ENCODE measurements at regions not wholly inside any gene's neighbourhood (a gene's known extent, or its start where the extent isn't known, plus 50 kb on each side); places are given as distances from the start of the nearest gene placed in this dataset.
A peak's percentile ranks its signal among the peaks of the same experiment; 100 is the strongest.

DNA sequence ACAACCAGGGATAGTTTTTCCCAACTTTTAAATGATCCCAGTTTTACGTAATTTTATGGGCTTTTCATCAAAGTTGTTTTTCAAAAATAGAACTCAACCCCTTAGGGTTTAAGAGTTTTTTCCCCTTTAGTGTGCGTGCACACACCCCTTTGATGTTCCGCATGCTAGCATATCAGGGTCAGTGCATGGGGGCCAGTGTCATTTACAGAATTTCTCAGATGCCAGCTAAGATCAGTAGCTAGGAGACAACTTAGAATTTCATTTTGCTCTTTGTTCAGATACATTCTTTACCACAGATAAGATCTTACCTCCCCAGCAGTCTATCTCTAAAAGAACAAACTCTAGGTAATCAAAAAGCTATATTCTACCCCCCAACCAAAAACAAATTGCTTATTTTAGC, 238.5 kb upstream of the SASH1 start:
- no peak for DNase-seq (ENCODE audit: low spot score)

DNA sequence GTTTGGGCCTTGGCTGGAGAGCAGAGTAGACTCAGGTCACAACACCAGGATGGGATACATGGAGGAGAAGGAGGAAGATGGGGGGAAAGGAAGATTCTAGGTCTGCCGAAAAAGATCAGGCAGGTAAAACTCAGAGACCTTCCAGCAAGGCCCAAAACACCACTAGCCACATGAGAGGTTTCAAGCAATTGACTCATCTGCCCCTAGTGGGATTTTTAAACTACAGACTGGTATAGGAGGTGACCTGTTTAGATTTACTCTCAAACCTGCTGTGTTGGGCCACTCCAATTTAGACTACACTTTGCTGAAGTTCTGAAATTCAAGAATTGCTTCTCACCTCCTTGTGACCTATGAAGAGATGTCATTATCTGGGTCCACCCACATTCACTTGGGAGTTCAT, 236.9 kb upstream of the SASH1 start:
- no peak for DNase-seq (ENCODE audit: low spot score)

DNA sequence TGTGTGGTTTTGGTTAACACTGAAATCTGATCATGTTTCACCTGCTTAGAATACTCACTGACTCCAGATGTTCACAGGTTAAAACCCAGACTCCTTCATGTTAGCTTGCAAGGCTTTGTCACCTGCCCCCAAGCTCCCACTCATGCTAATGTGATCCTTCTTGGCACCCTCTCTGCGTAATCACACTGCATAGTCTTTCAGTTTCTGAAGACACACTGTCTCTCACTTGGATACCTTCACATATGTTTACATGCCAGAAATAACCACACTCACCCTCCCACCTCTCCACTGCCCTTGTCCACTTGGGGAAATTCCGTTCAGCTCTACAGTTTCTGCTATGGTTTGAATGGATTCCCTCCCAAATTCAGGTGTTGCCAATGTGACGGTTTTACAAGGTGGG, 234.7 kb upstream of the SASH1 start:
- no peak for DNase-seq (ENCODE audit: low spot score)

DNA sequence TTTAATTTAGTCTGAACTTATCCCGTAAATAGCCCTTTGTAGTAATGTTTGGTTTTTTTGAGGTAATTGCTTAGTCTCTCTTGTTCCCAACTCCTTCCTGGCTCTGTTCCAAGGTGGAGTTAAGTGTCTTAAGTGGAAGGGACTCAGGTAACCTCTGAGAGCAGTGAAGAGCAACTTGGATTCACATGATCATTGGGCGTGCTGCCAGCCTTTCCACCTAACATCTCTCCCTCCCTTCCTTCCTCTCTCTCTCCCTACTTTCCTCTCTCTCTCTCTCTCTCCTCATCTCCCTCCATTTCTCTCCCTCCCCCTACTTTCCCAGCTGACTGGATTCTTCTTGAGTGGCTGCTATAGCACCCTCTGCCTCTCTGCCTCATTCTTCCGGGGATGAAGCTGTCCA, 232.9 kb upstream of the SASH1 start:
- no peak for DNase-seq (ENCODE audit: low spot score)

DNA sequence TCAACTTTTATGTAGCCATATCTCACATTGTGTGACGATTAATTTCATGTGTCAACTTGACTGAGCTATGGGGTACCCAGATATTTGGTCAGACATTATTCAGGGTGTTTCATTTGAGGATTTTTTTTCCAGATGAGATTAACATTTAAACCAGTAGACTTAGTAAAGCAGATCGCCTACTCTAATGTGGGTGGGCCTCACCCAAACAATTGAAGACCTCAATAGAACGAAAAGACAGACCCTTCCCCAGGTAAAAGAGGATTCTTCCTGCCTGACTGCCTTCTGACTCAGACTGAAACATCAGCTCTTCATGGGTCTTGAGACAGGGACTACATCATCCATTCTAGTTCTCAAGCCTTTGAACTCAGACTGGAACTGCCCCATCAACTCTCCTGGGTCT, 231.7 kb upstream of the SASH1 start:
- DNase-seq (ENCODE audit: low spot score) = no peak

DNA sequence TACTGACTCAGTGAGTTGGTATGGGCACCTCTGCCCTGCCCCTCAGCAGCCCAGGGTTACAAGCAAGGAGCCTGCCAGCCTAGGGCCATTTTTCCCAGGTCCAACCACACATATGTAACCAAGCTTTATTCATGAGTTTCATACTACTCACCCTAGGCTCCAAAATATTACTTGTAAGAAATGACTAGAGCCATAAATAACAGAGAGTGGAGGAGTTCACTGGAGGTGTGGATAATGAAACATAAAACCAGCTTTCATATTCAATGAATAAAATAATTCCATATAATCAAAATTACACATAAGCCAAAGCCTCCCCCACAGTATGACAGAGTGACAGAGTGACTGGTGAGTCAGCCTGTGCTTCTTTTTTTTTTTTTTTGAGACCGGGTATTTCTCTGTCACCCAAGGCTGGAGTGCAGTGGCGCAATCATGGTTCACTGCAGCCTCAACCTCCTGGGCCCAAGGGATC, 229.8 kb upstream of the SASH1 start:
- no peak for DNase-seq (ENCODE audit: low spot score)

DNA sequence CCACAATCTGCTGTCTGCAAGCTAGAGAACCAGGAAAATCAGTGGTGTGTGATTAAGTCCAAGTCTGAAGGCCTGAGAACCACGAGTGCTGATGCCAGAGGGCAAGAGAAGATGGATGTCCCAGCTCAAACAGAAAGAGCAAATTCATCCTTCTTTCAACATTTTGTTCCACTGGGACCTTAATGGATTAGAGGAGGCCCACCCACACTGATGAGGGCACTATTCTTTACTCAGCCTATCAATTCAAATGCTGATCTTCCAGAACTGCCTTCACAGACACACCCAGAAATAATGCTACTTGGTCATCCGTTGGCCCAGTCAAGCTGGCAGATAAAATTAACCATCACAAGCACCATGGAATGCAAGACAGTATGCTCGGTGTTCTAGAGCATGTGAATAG, 226.6 kb upstream of the SASH1 start:
- DNase-seq (ENCODE audit: low spot score) = no peak

DNA sequence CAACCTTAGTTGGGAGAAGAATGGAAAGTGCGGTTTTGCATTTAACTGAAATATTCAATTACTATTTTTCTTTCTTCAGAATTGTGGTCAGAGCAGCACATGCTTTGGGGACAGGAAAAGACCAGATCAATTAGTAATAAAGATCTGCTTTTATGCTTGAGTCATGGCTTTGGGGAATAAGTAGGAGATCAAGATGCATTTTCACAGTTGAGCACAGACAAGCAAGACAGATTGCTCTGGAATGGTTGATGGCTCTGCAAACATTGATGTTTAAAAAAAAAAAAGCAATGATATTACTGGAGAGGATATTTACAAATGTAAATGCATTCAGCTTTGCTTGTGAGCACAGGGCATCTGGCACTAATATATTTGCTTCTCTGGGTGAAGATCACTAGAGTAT, 224.4 kb upstream of the SASH1 start:
- DNase-seq (ENCODE audit: low spot score) = no peak

DNA sequence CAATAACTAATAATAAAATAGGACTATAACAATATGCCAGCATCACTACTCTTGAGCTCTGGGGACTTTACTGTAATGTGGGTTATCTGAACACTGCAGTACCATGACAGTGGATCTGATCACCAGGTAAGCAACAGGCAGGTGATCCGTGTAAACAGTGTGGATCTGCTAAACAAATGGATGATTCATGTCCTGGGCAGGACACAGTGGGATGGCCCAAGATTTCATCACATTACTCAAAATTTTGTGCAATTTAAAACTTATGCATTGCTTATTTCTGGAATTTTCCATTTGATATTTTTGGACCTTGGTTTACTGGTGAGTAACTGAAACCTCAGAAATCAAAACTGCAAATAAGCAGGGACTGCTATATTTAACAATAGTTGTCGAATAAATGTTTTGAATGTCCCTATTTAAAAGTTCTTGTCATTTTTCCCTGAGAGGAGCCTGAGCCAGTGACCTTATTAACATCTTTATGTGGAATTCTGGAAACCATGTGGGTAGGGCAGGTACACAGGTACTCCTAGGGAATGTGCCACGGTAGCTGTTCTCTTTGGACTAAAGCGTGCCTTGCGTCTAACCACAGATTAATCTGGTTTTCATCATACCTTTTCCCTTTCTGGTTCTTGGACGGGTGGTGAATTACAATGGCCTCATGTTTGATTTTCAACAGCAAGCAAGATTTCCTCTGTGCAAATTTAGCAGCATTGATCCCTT, 214.5 kb upstream of the SASH1 start:
- no peak for DNase-seq (ENCODE audit: low spot score)

DNA sequence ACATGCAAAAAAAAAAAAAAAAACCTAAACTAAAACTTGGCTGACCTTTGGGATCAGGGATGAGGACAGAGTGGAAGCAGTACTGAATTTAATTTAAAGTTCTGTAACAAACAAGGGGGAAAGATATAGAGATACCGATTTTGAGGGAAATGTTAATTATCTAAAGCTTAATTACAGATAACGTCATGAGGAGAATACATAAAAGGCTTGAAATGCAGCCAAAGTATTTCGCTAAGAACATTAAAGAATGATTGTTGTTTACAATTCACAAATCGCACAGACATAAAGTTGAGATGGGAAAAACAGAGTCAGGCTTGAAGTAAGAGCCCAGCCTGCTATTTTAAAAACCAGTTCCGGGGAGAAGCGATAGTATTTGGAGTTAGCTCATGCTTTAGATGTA, 208.0 kb upstream of the SASH1 start:
- no peak for DNase-seq (ENCODE audit: low spot score)

DNA sequence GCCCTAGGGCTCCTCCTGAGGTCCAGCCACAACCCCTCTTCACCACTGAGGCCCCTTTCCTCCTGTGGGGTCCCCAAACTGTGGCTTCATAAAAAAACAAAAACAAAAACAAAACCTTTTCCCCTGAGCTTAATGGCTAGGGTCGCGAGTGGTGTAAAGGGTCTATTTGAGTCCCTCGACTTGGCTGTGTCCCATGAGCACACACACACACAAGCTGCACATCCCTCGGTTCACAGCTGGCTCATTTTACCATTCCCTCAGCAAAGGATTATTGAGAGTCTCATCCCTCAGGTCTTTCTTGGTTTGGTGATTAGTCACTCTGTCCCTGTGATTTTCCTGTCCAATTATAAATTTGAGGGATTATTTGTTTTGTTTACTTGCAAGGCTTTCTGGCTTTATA, 206.1 kb upstream of the SASH1 start:
- DNase-seq (ENCODE audit: low spot score) = no peak

DNA sequence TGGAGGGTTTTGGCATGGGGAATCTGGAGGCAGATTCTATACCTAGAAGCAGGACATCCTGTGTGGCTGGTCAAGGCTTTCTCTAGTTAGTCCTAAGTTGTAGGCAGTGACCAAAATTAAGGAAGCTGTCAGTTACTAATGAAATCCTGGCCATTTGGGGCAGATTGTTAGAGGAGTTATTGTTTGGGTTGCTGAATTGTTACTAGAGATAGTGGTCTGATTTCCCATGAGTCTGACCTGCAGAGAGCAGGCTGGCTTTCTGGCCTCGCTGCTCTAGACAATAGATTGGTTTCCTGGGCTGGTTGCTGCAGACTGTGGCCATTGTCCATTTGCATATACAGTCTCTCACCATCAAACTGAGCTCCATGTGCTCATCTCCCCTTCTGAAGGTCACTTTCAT, 205.0 kb upstream of the SASH1 start:
- DNase-seq (ENCODE audit: low spot score) = no peak

DNA sequence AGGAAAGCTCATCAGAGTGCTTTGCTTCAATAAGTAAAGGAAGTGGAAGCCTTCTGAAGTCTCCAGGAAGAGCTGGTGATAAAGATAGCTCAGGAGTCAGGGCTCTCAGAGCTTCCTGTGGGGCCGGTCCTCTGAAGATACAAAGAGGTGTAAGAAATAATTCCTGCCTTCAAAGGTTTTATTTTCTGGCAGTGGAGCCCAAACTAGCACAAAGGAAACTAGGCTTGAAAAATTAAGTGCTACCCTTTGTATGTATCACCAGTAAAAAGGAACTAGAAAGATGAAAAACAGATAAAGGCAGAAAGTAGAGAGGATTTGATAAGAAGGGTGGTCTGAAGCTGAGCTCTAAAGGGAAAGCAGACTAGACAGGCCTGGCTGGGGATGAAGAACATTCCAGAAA, 204.1 kb upstream of the SASH1 start:
- DNase-seq (ENCODE audit: low spot score) = no peak

DNA sequence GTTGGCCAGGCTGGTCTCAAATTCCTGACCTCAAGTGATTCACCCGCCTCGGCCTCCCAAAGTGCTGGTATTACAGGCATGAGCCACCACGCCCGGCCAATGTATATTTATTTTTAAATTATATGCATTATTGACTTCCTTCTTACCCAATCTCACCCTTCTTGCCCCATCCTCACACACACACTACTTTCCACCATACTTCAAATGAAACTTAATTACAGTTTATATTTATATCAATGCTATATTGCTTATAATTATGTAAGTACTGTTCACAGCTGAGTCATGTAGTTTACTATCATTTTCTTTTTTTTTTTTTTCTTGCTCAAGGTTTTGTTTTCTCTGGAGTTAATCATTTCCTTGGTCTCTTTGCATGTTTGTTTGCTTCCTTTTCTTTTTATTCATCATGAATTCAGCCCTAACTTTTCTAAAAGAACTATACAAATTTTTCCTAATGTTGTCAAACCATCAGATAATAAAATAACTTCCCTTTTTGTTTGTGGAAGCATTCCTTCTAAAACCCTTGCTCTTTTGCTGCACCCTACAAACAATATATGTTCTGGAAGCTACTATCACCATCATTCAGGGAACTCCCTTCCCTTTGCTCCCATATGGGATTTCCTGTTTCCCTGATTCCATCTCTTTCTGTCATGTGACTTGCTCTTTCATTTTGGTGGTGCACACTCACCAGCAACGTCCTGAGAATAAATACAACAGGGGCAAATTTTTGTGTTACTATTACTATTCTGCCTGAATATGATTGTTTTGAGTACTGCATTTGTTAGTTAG, 201.7 kb upstream of the SASH1 start:
- DNase-seq (ENCODE audit: low spot score) = no peak

DNA sequence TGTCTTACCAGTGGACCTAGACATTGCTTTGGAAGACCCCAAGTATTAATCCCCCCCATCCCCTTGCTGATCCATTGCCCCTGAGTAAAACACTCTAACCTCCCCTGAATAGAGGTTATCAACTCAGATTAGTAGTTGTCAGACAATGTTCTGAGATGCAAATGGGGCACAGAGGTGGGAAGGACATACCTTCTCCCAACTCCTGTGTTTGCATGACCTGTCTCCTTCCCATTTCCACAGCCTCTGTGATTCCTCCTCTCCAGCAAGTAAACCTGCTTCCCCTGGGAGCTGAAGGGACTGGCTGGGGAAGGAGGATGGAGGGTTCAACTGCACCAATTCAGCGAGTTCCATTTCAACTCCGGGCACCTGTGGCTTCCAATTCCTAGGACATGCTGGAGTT, 199.8 kb upstream of the SASH1 start:
- DNase-seq (ENCODE audit: low spot score) = no peak

DNA sequence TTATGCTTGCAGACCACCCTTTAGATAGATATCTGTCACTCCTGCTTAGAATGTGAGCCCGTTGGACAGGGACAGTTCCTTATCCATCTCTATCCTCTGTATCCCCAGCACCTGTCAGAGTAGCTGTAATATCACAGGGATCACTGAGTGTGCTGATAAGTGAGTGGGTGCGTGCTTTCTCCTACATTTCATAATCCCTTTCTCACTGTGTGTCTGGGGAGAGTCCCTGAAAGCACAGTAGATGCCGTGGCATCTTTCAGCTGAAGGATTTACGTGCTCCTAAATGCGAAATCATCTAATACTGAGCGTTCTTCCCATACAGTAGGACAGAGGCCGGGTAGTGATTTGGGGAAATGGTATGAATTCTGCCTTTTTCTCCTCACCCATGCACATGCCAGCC, 198.9 kb upstream of the SASH1 start:
- DNase-seq (ENCODE audit: low spot score) = no peak

DNA sequence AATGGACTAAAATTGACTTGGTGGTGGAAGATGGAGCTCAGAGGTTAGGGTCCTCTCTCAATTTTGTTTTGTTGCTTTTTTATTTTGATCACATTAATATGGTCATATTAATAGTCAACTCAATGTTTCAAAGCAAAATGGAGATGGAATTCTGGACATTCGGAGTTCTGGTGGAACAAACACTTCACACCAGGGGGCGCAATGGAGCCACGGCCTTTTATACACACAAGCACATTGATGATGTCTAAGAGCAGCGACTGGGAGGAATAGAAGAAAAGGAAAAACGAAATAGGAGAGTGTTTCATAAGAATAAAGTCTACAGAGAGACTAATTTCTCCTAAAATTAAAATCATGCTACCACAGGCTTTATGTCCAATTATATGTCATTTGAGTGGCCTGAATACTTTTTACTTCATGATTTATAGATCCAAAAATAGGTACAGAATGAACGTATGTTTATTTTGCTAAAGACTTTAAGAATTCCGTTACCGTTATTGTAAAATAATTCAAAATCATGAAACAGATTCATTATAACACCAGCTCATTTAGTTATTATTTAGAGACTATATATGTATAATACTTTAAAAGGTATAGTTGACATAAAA, 197.6 kb upstream of the SASH1 start:
- peak; percentile 56 for DNase-seq (ENCODE audit: low spot score)

DNA sequence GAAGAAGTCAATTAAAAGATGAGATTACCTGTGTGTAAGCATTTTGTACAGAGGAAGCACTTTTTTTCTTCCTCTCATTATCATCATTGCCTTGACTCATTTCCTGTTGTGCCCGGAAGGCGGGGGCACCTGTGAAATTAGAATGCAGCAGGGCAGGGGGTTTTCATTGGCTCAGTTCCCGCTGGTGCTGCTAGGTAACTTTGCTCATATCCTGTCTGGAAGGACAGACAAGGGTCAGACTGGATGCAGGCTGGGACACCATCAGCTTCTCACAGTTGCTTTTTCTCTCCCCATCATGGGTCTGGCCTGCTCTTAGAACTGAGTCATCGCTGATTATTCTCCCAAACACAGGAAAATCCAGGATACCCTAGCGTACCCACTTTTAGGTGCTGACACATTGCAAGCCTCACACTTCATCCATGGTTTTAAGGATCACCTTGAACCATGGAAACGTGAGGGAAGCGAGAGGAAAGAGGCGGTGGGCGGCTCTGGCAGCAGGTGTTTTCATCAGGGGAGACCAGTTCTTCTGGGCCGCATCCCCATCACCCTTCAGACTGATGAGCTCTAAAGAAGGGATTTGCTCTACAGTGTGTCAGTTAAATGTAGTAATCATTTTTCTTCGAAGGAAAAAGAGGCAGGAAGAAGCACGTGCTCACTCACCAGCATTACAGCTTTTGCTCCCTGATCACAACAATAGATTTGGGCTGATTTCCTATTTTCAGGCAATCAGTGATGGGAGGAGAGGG, 195.7 kb upstream of the SASH1 start:
- no peak for DNase-seq (ENCODE audit: low spot score)

DNA sequence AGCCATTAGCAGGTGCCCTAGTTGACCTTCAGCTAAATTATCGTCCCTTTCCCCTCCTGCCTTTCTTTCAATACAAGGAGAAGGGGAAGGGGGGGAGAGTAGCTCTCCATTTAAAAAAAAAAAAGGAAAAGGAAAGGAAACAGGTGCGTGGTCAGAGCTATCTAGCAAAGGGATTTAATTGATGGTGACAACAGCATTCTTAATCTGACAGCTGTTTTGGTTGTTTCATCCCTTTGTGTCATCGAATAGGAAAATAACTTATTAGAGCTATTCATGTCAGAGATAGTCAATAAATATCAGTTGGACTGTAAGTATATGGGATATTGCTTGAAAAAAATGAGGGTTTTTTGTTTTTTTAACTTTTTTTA, 195.2 kb upstream of the SASH1 start:
- DNase-seq (ENCODE audit: low spot score) = no peak

DNA sequence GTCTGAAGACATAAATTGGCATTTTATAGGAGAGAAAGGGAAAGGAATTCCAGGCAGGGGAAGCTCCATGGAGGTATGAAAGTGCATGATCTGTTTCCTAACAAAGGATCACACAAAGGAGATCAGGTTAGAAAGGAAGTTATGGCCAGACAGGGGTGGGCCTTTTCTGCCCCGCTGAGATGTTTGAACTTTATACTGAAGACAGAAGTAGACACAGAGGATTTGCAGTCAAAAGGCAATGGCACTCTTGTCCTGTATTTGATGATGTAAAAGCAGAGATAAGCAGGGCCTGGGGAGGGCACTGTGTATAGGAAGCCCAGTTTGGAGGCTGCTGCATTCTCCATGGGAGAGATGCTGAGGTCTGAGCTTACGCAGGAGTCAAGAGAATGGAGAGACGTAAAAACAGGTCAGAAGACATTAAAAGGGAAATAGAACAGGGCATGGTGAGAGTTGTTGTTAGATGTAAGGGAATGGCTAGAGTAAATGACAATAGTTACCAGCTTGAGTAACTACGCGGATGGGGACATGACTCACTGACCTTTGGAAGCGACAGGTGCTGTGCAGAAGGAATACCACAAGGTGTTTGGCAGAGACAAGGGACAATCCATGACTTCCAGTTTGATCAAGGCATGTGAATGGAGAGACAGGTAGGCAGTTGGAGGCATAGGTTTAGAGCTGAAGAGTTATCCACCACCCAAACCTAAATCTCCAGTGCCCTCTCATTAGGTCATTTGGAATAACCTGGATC, 190.6 kb upstream of the SASH1 start:
- DNase-seq (ENCODE audit: low spot score) = no peak

DNA sequence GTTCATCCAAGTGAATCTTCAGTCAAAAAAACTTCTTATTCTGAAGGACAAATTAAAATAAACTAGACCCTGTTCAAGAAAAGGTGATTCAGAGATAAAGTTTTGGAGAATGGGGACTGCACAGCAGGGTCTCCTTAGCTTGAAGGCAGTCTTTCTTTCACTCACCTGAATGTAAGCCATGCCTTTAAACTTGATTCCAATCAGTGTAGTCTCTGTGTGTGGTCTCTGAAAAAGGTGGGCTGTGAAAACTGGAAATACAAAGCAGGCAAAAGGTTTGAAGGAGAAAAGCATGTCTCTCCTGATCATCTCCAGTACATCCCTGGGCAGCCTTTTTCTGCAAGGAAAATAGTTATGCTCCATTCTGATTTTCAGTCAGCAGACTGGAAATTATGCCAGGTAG, 188.0 kb upstream of the SASH1 start:
- DNase-seq (ENCODE audit: low spot score) = no peak

DNA sequence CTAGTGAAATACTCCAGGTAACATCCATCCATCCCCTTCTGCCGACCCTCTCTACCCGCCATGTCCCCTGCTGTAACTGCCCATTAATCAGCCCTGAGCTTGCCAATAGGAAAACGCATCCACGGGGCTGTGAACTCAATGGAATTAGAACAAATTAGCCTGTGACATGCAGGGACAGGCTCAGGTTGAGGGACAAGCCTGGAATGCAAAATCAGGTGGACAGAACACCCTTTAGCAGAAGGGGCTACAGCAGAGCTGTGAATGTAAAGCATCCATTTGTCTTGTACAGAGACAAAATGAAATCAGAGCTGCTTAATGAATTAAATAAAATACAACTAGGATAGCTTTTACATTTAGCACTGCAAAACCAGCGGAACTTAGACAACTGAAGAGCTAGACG, 187.3 kb upstream of the SASH1 start:
- no peak for DNase-seq (ENCODE audit: low spot score)
